ENCODE measurements at regions not wholly inside any gene's neighbourhood (a gene's known extent, or its start where the extent isn't known, plus 50 kb on each side); places are given as distances from the start of the nearest gene placed in this dataset.
"Not testable (repeated sequence)": the region's sequence is repeated elsewhere in the genome, so short reads cannot be mapped to it uniquely, and the experiment has no call there.

DNA sequence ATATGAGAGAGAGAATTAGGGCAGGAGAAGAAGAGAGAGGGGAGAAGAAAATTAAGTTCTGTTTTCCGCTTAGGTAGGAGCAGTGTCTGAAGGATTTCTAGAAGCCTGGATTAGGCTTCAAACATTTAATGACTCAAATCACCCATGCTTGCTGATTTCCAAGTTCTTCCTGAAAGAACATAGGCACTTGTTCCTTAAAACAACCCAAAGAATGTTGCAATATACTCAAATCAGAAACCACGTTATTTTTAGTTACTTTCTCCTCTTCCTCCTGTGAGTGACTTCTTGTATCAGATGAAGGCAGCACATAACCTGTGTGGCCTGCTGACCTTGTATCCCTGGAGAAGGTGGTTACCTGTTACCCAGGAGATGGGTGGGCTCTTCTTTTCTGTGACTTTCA, 351.5 kb upstream of the KLF4 start:
- DNase-seq (ENCODE audit: low spot score) = no peak

DNA sequence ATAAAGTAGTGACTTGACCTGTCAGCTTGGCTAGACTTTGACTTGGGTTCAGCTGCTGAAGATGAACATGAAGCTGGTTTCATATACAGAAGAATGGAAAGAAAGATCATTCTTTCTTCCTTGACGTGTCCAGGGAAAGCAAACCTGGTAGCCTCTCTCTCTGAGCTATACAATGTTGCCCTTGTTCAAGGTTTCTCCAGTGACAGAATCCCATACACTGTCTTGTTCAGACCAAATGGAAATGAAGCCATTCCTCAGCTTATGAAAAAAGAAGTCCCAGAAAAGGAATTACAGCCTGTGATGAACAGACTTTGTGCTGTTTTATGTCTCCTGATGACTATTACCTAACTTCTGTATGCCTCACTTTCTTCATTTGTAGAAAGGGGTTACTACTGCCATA, 349.8 kb upstream of the KLF4 start:
- no peak for DNase-seq (ENCODE audit: low spot score)

DNA sequence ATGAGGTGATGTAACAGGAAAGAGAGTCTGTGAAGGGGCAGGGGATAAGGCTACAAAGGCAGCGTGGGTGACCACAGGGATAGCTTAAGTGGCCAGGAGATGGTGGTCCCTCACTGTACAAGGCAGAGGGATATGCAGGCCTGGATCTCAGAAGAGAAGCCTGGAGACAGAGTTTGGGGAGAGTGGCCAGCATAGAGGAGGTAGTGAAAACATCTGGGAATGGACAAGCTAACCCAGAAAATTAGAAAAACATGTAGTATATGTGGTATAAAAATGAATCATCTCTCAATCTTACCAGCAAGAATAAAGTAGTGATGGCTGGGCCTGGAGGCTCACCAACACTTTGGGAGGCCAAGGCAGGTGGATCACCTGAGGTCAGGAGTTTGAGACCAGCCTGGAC, 349.2 kb upstream of the KLF4 start:
- DNase-seq (ENCODE audit: low spot score) = peak; percentile 14

DNA sequence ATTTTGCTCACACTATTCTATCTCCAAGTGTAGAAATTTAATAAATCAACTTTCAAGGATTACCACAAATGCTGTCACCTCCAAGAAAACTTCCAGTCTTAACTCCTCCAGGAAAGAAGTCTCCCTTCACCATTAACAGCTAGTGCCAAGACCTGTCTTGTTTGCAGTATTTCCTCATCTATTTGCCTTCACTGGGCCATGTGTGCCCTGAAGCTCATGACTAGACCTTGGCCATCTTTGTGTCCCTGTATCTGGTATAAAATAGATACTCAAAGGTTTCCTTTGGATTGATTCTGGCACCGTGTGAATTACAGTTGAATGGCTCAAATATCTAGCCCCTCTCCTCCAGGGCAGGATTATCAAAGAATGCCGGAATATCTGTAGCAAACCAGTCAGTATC, 346.7 kb upstream of the KLF4 start:
- DNase-seq (ENCODE audit: low spot score) = no peak

DNA sequence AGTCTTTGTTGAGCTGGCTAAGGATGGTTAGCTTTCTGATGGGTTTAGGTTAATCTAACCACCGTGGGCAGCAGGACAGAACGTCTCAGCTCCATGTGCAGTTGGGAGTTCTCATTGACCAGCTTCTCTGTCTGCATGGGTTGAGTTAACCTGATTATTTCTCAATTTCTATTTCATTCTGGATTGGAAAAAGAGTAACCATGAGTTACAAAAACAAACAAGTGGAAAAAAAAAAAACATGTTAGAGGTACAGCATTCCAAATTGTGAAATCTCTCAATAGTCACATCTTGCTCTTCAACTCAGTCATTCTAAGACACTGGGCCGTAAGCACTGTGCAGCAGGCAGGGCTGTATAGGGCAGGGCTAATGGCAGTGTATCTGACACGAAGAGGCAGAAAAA, 343.7 kb upstream of the KLF4 start:
- DNase-seq (ENCODE audit: low spot score) = no peak

DNA sequence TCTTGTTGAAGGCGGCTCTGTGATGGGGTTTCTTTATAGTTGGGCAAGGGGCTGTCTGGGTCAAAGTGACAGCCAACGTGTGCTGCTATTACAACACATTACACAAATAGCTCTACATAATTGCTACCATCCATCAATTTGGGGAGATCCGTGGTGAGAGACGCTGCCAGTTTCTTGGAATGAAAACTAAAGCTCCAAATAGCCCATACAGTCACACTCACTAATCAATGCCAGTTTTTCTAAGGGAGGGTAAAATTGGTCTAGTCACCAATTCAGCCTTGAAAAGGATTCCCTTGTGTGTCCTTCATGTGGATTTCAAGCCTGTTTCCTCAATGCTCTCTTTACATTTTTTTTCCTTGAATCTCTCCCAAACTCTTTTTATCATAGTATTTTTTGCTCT, 343.3 kb upstream of the KLF4 start:
- DNase-seq (ENCODE audit: low spot score) = no peak

DNA sequence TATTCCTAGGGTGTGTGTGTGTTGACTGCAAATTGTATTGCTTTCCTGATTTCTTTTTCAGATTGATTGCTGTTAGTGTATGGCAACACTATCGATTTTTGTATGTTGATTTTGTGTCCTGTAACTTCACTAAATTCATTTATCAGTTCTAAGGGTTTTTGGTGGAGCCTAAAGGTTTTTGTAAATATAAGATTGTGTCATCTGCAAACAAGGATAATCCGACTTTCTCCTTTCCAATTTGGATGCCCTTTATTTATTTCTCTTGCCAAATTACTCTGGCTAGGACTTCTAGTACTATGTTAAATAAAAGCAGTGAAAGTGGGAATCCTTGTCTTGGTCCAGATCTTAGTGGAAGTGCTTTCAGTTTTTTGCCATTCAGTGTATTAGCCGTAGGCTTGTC, 340.9 kb upstream of the KLF4 start:
- DNase-seq (ENCODE audit: low spot score) = no peak

DNA sequence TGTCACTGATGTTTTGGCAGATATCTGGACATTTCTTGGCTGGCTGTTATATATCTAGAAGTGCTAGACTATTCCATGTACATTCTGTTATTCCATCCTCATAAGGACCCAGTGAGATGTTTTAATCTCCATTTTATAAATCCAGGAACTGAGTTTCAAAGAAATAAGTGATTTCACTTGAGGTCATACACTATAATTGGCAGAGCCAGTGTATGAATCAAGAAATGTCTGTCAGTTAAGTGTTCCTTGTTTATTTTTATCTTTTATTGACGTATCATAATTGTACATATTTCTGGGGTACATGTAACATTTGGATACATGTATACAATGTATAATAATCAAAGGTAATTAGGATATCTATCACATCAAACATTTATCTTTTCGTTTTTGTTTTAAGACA, 338.3 kb upstream of the KLF4 start:
- no peak for DNase-seq (ENCODE audit: low spot score)

DNA sequence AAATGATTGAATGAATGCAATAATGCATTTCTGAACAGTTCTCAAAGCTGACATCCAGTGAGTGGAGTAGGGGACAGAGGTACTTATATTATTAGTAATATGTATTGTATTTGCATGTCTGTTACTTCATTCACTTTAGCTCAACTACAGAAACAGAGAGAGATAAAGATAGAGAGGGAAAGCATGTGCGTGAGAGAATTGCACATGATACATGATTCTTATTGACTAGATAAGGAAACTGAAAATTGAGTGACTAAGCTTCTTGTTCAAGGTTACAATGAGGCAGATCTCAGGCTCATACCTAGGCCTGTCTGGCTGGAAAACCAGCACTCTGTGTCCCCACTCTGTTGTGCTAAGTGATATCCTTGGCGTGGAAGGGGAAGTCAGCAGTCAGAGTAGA, 337.7 kb upstream of the KLF4 start:
- no peak for DNase-seq (ENCODE audit: low spot score)

DNA sequence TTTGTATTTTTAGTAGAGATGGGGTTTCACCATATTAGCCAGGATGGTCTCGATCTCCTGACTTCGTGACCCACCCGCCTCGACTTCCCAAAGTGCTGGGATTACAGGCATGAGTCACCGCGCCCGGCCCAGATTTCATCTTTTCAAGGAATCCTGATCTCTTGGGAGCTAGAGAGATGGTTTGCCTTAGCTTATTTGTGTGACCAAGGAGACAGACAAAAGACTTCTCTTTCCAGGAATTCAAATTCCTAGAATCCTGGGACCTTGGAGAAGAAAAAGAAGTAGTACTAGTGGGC, 337.1 kb upstream of the KLF4 start:
- not testable (repeated sequence) for DNase-seq (ENCODE audit: low spot score)

DNA sequence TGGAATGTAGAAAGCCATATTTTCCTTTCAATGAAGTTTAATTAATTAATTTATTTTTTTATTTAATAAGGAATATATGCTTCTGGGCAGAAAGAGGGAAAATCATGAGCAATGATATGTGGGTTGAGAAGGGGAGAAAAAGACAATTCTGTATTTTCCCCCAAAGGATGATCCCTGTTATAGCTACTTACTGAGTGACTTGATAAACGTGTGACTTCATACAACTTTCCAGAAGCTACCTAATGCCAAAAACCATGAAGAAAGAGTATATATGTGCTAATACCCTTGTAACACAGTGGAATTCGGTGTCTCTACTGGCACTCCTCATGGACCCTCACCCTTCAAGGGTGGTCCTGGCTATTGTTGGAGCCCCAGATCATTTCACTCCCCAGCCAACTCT, 335.0 kb upstream of the KLF4 start:
- DNase-seq (ENCODE audit: low spot score) = no peak

DNA sequence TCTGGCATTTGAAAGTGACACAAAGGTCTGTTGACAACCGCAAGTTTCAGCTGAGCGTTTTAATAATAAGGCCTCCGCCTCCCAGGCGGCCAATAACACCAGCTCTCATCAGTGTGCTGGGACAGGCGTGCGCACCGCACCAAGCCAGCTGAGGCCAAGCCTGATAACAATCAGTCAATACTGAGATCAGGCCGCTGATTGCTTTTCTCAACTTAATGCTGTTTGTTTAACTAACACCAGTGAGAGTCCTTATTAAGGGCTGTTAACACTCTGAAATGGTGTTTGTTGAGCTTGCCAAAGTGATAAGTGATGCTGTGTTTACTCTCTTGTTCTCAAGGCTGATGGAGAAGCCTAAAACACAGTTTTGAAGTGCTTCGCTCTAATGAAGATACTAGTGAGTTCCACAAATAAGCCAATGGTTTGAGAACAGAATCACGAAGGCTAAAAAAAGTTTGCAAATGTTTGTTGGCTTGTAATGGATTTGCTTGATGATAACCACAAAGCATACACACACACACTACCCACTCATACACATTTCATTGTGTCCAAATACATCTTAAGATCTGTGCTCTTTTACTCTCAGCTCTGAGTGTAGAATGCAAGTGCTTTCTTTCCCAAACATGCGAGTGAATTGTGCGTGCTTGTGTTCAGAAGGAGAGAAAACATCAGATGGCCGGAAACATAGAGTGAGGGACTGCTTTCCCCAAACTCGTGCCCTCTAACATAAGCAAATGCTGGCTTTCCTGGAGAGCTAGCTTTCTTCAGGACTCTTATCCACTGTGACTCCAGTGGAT, 330.4 kb upstream of the KLF4 start:
- DNase-seq (ENCODE audit: low spot score) = no peak

DNA sequence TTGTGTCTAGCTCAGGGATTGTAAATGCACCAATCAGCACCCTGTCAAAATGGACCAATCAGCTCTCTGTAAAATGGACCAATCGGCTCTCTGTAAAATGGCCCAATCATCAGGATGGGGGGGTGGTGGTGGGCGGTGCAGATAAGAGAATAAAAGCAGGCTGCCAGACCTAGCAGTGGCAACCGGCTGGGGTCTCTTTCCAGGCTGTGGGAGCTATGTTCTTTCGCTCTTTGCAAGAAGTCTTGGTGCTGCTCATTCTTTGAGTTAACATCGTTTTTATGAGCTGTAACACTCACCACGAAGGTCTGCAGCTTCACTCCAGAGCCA, 328.9 kb upstream of the KLF4 start:
- DNase-seq (ENCODE audit: low spot score) = not testable (repeated sequence)

DNA sequence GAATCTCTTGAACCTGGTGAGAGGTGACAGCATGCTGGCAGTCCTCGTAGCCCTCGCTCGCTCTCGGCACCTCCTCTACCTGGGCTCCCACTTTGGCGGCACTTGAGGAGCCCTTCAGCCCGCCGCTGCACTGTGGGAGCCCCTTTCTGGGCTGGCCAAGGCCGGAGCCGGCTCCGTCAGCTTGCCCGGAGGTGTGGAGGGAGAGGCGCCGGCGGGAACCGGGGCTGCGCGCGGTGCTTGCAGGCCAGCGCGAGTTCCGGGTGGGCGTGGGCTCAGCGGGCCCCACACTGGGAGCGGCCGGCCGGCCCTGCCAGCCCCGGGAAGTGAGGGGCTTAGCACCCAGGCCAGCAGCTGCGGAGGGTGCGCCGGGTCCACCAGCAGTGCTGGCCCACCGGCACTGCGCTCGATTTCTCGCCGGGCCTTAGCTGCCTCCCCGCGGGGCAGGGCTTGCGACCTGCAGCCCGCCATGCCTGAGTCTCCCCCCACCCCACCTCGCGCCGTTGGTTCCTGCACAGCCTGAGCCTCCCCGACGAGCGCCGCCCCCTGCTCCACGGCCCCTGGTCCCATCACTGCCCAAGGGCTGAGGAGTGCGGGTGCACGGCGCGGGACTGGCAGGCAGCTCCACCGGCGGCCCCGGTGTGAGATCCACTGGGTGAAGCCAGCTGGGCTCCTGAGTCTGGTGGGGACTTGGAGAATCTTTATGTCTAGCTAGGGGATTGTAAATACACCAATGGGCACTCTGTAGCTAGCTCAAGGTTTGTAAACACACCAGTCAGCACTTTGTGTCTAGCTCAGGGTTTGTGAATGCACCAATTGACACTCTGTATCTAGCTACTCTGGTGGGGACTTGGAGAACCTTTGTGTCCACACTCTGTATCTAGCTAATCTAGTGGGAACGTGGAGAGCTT, 328.3 kb upstream of the KLF4 start:
- not testable (repeated sequence) for DNase-seq (ENCODE audit: low spot score)

DNA sequence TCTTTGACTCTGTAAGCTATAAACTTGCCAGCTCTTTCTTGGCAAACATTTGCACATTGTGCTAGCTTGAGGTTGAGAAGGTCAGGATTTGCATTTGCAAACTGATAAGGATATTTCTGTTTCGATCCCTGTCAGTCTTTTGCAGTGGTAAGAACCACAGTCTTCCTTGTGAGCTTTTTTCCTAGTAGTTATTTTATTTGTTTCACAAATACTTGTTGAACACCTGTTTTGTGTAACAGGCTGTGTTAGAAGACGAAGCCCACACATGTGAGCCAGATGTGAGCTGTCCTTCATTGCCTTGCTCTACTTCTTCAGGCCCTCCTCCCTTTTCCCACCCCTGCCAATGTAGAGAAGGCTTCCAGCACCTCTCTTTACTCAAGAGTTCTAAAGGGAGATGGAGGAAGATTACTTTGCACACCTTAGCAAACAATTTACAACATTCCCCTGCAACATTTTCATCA, 327.0 kb upstream of the KLF4 start:
- no peak for DNase-seq (ENCODE audit: low spot score)

DNA sequence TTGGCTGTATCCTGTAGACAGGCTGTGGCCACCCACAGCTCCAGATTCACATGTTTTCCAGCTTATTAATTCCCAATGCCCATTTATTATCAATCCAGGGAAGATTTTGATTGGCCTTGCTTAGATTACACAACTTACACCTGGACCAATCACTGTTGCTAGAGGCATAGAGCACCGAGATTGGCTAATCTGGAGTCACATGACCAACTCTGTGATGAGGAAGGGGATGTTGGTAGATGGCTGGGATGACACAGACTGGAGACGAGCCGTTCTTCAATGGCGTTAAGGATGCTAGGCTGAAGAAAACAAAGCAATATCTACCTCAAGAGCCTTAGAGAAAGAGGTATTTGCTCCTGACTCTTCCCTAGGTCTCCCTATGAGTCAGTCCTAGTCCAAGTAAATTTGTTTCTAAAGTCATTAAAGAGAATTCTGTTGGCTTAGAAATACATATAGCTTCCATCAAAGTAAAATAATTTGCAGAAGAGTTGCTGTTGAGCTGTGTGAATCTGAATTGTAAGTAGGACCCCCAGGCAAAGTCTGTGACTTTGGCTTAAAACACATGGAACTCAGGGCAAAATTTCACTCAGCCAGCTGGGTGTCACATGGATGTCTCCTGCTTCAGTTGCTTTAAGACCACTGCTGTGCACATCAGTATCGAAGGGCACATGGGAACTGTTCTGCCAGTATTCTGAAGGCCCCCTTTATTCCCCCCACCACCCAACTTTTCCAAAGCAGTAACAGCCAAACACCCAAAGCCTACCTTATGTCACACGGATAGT, 326.4 kb upstream of the KLF4 start:
- no peak for DNase-seq (ENCODE audit: low spot score)

DNA sequence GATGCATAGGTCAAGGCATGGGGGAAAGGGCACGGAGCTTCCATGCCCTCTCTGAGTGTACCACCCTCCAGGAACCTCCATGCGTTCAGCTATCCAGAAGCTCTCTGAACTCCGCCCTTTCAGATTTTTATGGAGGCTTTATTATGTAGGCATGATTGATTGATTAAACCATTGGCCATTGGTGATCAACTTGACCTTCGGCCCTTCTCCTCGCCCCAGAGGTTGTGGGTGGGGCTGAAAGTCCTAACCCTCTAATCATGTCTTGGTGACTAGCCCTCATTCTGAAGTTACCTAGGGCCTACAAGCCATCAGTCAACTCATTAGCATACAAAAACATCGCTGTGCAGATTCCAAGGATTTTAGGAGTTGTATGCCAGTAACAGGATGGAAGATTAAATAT, 323.7 kb upstream of the KLF4 start:
- DNase-seq (ENCODE audit: low spot score) = no peak

DNA sequence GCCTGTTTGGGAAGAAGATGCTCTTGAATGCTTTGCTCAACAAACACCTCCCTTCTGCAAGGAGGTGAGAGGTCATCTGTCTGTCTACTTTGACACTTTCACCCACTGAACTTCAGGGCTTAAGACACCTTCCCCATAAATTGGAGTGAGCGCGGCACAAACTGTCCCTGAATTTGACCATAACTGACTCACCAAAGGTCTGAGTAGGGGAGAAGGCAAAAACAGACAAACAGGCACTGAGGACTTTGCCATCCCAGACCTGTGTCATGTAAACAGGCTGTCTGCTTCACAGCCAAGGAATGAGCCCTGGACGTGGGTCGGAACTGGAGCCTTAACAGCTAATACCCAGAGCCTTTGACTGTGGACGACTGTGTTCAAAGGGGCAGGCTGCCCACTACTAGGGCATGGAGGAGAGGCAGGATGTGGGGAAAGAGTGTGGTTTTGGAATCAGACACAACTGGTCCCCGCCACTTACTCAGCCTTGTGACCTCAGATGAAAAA, 320.9 kb upstream of the KLF4 start:
- DNase-seq (ENCODE audit: low spot score) = peak; percentile 13

DNA sequence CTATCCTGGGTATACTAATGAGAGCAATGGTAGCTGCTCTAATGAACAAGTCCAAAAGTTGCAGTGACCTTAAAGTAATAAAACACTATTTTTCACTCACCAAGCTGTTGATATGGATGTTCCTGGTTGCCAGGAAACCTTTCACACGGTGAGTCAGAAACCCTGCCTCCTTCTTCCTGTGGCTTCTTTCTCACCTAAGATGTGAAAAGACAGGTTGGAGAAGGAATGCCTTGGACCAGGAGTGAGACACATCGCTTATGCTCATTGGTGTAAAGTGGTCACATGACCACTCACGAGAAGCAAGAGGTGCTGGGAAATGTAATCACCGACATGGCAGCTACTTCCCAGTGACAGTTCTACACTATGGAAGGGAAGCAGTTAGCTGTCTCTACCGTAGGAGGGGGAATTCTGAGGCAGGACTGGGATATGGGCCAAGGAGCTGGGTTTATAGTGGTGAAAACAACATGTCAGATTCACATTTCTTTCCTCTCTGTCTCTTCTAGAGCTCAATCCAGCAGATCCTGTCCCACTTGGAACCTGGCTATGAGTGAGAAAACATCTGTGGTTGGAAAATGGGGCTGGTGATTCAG, 320.4 kb upstream of the KLF4 start:
- peak; percentile 12 for DNase-seq (ENCODE audit: low spot score)

DNA sequence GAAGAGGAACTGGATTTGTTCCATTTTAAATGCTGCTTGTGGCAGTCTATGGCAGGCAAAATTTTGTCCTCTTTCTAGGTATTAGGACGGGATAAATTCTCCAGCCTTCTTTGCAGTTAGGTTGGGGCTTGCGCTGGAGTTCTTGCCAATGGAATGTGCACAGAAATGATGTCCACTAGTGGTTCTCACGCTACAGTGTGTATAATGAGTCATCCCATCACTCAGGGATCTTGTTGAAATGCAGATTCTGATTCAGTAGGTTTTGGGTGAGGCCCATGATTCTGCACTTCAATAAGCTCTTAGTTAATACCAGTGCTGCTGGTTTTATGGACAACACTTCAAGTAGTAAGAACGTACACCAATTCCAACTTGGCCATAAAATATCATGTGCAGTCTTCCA, 317.6 kb upstream of the KLF4 start:
- peak; percentile 52 for DNase-seq (ENCODE audit: low spot score)

DNA sequence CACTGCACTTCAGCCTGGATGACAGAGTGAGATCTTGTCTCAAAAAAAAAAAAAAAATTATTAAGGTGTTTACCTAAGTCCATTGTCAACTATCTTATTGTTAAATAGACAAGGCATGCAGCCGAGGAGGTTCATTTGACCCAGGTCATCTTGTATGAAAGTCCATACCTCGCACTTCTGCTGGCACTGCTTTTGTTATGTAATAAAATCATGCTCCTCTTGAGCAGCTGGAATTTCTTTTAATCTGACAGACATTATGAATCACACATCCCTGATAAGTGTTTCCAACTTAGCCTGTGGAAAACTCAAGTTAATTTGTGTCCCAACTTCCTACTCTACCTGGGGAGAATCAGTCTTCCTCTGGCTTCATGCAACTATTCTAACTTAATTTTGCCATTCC, 315.6 kb upstream of the KLF4 start:
- DNase-seq (ENCODE audit: low spot score) = no peak

DNA sequence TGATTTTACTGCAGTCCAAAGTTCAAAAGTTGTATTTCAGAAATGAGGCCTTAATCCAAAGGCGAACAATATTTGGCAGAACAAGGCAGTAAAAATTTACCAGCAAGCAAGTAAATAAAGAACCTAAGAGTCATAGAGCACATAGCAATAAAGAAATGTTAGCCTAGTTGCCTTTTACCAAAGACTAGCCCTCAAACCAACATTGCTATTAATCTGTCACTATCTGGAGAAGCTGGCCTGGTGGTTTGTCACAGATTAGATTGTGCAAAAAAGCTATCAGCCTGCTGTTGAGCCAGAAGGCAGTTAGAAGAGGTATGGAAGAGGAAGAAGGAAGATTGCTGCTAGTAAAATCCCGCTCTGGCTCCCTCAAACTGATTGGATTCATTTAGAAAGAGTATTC, 304.7 kb upstream of the KLF4 start:
- DNase-seq (ENCODE audit: low spot score) = no peak
